Spleen (tissue), 11 donors: ENCODE measurements at regions not wholly inside any gene's neighbourhood (a gene's known extent, or its start where the extent isn't known, plus 50 kb on each side); places are given as distances from the start of the nearest gene placed in this dataset.

Source experiments
- DNase-seq: peaks from one replicate; pipeline ENCODE4 v3.0.0-alpha.2; 2020
- H3K27ac ChIP-seq, 8 donors: fragments of 200-600 bp; sonication (generic) in 7 of 8; 1 replicate in 4 of 8; 2 replicates in 4 of 8; pipeline versions ENCODE4 v1.5.0 to v1.8.0; 2016 to 2021; ENCODE audit warnings: inconsistent platforms in 4 of 8, mild to moderate bottlenecking in 4 of 8, moderate library complexity in 1 of 8
- H3K27me3 ChIP-seq, 7 donors: fragments of 200-600 bp; sonication (generic) in 6 of 7; replicated peaks in 1 of 7; 1 replicate in 4 of 7; 2 replicates in 3 of 7; pipeline versions ENCODE4 v1.5.0 to v1.8.0; 2016 to 2021; ENCODE audit warnings: inconsistent platforms in 3 of 7, mild to moderate bottlenecking in 1 of 7
- H3K36me3 ChIP-seq, 6 donors: fragments of 200-600 bp; sonication (generic) in 5 of 6; 1 replicate in 4 of 6; 2 replicates in 2 of 6; pipeline versions ENCODE4 v1.5.0 to v1.8.0; 2016 to 2021; ENCODE audit warnings: inconsistent platforms in 2 of 6
- H3K4me1 ChIP-seq, 6 donors: fragments of 200-600 bp; sonication (generic) in 5 of 6; 1 replicate in 3 of 6; 2 replicates in 3 of 6; pipeline versions ENCODE4 v1.5.0 to v1.8.0; 2016 to 2021; ENCODE audit warnings: inconsistent platforms in 3 of 6
- H3K4me3 ChIP-seq, 8 donors: fragments of 200-600 bp; sonication (generic) in 7 of 8; 1 replicate in 4 of 8; 2 replicates in 4 of 8; pipeline versions ENCODE4 v1.5.0 to v1.8.0; 2016 to 2021; ENCODE audit warnings: inconsistent platforms in 4 of 8, mild to moderate bottlenecking in 4 of 8, moderate library complexity in 2 of 8
- H3K9me3 ChIP-seq, 8 donors: fragments of 200-600 bp; sonication (generic) in 7 of 8; 1 replicate in 4 of 8; 2 replicates in 4 of 8; pipeline versions ENCODE4 v1.5.0 to v1.8.0; 2016 to 2021; ENCODE audit warnings: inconsistent platforms in 4 of 8
- POLR2A ChIP-seq, 3 donors: fragments of 450-650 bp; IDR thresholded peaks; one replicate each; pipeline ENCODE4 v1.5.1; 2017; ENCODE audit warnings: antibody characterized with exemption in 3 of 3, mild to moderate bottlenecking in 1 of 3
- POLR2AphosphoS5 ChIP-seq, 3 donors: sonication (generic); formaldehyde crosslinking; IDR thresholded peaks; one replicate each; pipeline ENCODE4 v1.5.1; 2017; ENCODE audit warnings: antibody characterized with exemption in 3 of 3
- WGBS, 5 donors: extraction: QIAGEN DNeasy Blood & Tissue Kit in 3 of 5; methylation state at CpG; one replicate each; pipeline versions ENCODE4 v1.1.5 to v1.1.7; 2013 to 2018; 5-methylcytosine and 5-hydroxymethylcytosine counted together
- intact Hi-C: fragments of 100-400 bp; cut with DNase I; formaldehyde crosslinking; loops from one replicate; pipeline ENCODE4 v1.15.0; 2023; ENCODE audit warnings: low total_unique reads
- TF ChIP-seq, protein P1 (sequence below), 11 experiments: fragments of 200-600 bp in 7 of 11; fragments of 450-650 bp in 4 of 11; sonication (generic) in 4 of 11; IDR thresholded peaks in 8 of 11; conservative IDR thresholded peaks in 3 of 11; 1 replicate in 7 of 11; 2 replicates in 4 of 11; pipeline versions ENCODE4 v1.4.0 to v1.8.0; 2016 to 2021; ENCODE audit warnings: antibody characterized with exemption in 11 of 11, inconsistent platforms in 4 of 11, mild to moderate bottlenecking in 1 of 11
- donor health status: healthy with polysubstance abuse.
- donor health status: DM: no; HTN: no; CAD: no; lungs with moderate emphysema.
- donor health status: DM: no; HTN: no; CAD: no.
- donor health status: Bipolar disorder and iron deficiency.
- donor health status: healthy.
- donor health status: DM: no; HTN: no; CAD: no.
- donor health status: DM: yes; HTN: yes; CAD: no.

DNA sequence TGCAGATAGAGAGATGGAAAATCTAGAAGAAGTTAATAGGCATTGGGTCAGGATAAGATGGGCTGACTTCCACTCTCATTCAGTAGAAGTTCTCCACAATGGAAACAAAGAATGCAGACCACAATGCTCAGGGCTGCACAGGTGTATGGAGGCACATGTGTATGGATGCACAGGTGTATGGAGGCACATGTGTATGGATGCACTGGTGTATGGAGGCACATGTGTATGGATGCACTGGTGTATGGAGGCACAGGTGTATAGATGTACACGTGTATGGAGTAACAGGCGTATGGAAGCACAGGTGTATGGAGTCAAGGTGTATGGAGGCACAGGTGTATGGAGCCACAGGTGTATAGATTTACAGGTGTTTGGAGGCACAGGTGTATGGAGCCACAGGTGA is 285.7 kb upstream of the PPP2R2D start:
- intact Hi-C loops = no loop called here
- TF ChIP-seq POLR2A (IDR thresholded peaks at IDR 0.05) (no peak), POLR2AphosphoS5 (IDR thresholded peaks at IDR 0.05) (no peak)
- TF ChIP-seq, protein P1, sequence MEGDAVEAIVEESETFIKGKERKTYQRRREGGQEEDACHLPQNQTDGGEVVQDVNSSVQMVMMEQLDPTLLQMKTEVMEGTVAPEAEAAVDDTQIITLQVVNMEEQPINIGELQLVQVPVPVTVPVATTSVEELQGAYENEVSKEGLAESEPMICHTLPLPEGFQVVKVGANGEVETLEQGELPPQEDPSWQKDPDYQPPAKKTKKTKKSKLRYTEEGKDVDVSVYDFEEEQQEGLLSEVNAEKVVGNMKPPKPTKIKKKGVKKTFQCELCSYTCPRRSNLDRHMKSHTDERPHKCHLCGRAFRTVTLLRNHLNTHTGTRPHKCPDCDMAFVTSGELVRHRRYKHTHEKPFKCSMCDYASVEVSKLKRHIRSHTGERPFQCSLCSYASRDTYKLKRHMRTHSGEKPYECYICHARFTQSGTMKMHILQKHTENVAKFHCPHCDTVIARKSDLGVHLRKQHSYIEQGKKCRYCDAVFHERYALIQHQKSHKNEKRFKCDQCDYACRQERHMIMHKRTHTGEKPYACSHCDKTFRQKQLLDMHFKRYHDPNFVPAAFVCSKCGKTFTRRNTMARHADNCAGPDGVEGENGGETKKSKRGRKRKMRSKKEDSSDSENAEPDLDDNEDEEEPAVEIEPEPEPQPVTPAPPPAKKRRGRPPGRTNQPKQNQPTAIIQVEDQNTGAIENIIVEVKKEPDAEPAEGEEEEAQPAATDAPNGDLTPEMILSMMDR (IDR thresholded peaks at IDR 0.05 in 8 of 11, conservative IDR thresholded peaks at IDR 0.05 in 3 of 11) = no peak
- 85 to 94% (median 90%) methylated on average over 2 of the region's 2 CpGs for WGBS, 5 donors
- no peaks in the 10 kb centered on the region for H3K9me3 ChIP-seq
- H3K27ac ChIP-seq = no peak overlapping the region
- no peak for DNase-seq
- no peak overlapping the region for H3K4me3 ChIP-seq
- no peaks in the 10 kb centered on the region for H3K36me3 ChIP-seq
- no peaks in the 10 kb centered on the region for H3K4me1 ChIP-seq
- peaks cover 0 to 37% (median 0%) of the 10 kb centered on the region in 7 donors for H3K27me3 ChIP-seq

DNA sequence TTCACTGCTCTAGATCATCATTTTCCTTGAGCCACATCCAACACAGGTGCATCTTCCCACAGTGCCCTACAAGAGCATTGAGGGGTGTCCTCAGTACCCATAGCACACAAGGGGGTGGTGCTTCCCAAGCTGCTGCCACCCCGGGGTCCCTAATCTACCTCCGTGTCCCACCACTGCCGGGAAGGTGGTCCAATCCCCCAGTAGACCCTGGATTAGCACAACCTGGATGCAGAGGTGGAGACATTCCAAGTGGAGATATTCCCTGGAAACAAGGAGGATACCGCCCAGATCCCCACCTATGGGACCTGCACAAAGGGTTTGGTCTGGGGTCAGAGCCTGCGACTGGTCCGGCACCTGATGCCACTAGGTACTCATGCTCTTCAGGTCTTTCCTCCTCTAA is 284.8 kb upstream of the PPP2R2D start:
- no peaks in the 10 kb centered on the region for H3K4me1 ChIP-seq
- H3K27me3 ChIP-seq = peaks cover 0 to 46% (median 0%) of the 10 kb centered on the region in 7 donors
- WGBS, 5 donors = 91 to 97% (median 95%) methylated on average over 6 of the region's 6 CpGs
- TF ChIP-seq POLR2AphosphoS5 (IDR thresholded peaks at IDR 0.05) = no peak
- TF ChIP-seq, protein P1 (IDR thresholded peaks at IDR 0.05 in 8 of 11, conservative IDR thresholded peaks at IDR 0.05 in 3 of 11) = no peak
- TF ChIP-seq POLR2A (IDR thresholded peaks at IDR 0.05) = no peak
- no peak overlapping the region for H3K27ac ChIP-seq
- H3K9me3 ChIP-seq = no peaks in the 10 kb centered on the region
- H3K4me3 ChIP-seq = no peak overlapping the region
- intact Hi-C loops = no loop called here
- H3K36me3 ChIP-seq = no peaks in the 10 kb centered on the region
- no peak for DNase-seq

DNA sequence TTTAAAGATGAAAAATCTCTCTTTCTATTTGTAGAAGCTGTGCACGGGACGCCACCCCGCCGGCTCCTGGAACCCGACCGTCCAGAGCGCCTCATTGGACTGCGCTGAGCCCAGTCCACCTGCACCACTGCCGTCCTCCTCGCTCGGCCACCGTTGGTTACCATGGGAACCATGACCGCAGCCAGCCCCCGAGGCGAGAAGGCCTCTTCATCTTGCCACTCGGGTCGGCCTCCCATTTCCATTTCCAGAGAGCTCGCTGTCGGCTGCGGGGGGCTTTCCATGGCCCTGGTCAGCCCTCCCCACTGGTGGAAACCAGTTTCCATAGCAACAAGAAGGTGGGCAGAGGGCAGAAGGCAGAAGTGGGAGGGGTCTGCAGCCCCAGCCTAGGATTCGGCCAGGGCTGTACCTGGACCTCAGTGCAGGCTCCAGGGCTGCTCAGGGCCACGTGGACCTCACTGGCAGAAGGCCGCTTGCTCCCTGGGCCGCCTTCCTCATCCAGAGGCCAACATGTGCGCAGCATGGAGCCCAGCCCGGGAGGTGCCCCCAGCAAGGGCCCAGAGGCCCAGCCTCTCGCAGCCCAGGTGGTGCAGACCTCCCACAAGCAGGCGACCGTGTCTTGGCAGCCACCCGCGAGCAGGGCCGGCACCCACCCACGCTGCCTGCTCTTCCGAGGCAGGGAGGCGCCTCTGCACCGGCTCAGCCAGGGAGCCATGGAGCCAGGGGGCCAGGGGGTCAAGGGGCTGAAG is 283.5 kb upstream of the PPP2R2D start:
- Histone ChIP-seq H3K27ac (no peak overlapping the region), H3K4me3 (no peak overlapping the region), H3K9me3 (no peaks in the 10 kb centered on the region), H3K36me3 (no peaks in the 10 kb centered on the region), H3K27me3 (peaks cover 0 to 47% (median 0%) of the 10 kb centered on the region in 7 donors), H3K4me1 (no peaks in the 10 kb centered on the region)
- intact Hi-C loops = no loop called here
- DNase-seq = peak; percentile 54
- TF ChIP-seq, protein P1 (IDR thresholded peaks at IDR 0.05 in 8 of 11, conservative IDR thresholded peaks at IDR 0.05 in 3 of 11) = no peak
- TF ChIP-seq POLR2AphosphoS5 (IDR thresholded peaks at IDR 0.05) = no peak
- no peak for TF ChIP-seq POLR2A (IDR thresholded peaks at IDR 0.05)
- 73 to 86% (median 76%) methylated on average over 27 to 36 of the region's 36 CpGs for WGBS, 5 donors

DNA sequence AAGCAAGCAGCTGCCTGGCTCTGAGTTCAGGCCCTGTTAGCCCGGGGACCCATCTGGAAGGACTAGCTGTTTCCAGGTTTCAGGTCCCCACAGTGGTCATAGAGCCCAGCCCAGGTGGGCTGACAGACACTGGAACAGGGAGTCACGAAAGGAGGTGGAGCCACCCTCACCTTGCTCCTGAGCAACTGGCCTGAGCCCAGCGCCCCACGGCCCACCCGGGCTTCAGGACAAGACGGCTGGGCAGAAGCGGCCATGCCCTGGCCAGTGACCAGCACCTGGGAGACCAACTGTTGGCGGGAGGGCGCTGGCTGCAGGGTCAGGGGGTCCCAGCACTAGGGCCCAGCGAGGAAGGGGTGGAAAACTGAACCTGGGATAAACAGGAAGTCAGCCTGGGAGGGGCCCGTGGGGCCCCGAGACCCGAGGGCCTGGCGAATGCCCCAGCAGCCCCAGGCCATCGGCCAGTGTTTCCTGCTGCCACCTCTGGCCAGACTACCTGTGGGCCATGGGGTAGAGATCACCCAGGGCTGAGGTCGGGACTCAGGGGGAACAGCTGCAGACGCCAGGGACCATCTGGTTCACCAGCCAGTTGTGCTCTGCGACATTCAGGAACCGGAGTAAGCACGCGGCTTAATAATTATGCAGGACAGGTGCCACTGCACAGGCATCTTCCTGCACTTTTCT is 282.1 kb upstream of the PPP2R2D start:
- intact Hi-C loops = no loop called here
- Histone ChIP-seq H3K9me3 (no peaks in the 10 kb centered on the region), H3K36me3 (no peaks in the 10 kb centered on the region), H3K27ac (no peak overlapping the region), H3K4me3 (no peak overlapping the region), H3K27me3 (peaks cover 0 to 47% (median 0%) of the 10 kb centered on the region in 7 donors), H3K4me1 (no peaks in the 10 kb centered on the region)
- WGBS, 5 donors = 31 to 58% (median 54%) methylated on average over 5 to 21 of the region's 21 CpGs
- TF ChIP-seq POLR2AphosphoS5 (IDR thresholded peaks at IDR 0.05) = no peak
- no peak for TF ChIP-seq POLR2A (IDR thresholded peaks at IDR 0.05)
- TF ChIP-seq, protein P1 (IDR thresholded peaks at IDR 0.05 in 8 of 11, conservative IDR thresholded peaks at IDR 0.05 in 3 of 11) = no peak
- DNase-seq = peak; percentile 52
